ENCODE measurements at regions not wholly inside any gene's neighbourhood (a gene's known extent, or its start where the extent isn't known, plus 50 kb on each side); places are given as distances from the start of the nearest gene placed in this dataset.

DNA sequence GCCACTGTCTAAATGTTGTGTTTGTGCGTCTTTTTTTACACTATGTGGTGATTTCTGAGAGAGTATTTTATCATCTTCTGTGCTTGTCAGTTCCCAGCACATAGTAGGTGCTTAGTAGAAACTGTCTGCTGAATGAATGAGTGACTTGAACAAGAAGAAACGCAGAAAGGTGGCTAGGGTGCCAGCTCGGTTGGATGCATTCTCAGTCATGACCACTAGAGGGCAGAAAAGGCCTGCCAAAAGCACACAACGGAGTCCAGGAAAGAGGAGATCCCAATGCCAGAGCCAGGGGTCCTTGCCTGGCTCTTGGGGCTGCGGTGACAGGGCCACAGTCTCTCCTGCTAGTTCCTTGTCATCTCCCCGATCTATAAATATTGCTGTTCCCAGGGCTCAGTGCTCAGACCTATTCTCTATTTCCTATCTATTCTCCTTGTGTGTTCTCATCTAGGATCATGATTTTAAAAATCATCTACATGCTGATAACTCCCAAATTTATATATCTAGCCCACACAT lies 57.3 kb upstream of the CCL1 start:
- DNase-seq (ENCODE audit: low read depth, low spot score), result peak; percentile 32

DNA sequence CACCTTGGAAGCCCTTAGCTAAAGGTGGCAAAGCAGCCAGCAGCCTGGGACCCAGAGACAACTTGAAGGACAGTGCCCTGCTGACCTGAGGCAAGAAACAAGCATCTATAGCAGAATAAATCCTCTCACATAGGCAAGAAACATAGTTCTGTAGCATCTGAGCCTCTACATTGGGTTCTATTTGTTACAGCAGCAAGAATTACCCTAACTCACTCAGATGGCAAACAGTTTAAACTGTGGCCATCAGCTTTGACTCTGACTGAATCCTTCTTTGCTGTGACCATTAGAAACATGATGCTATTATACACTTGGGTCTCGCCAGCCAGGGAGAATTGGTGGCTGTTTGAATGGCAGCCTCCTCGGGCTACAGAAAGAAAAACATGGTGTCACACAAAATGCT lies 53.1 kb upstream of the CCL1 start:
- DNase-seq (ENCODE audit: low read depth, low spot score), result no peak

DNA sequence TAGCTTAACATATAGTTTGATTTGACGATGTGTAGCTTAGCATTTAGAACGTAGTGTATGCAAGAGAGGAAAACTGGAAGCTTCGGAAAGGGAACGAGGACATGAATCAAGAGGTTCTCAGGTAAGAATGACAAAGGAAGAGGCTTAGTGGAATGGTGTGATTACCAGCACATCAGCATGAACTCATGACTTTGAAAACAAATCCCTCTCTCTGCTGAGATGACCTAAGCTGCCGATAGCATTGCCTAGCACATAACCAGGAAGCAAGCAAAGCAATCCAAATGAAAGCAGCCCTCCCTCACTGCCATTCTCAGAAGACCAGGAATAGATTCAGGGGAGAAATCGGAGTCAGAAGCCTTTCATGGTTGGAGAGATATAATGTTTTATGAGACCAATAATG lies 51.3 kb upstream of the CCL1 start:
- no peak for DNase-seq (ENCODE audit: low read depth, low spot score)

DNA sequence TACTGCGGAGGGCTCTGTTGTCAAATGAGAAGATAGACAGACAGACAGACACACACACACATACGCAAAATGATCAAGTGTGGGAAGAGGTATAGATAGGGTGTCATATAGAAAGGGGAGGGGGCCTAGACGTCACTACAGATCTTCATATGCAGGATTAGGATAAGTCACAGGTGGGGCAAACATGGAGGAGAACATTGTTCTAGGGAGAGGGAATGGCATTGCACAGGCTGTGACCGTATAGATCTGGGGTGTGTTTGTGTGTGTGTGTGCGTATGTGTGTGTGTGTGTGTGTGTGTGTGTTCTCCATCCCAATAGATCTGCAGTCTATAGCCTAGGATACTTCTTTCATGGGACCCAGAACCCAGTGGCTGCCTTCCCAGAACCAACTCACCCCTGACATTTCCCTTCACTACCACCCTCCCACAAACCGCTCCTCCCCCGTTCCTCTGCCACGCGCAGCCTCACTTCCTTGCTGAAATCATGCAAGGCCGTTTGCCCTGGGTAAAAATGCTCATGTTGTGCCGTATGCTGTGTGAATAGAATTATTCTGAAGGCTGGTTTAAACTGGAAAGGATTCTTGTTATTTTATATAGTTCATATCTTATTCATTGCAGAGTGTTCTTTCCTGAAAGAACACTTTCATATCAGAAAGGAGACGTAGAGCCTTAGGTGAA lies 50.5 kb upstream of the CCL1 start:
- no peak for DNase-seq (ENCODE audit: low read depth, low spot score)

DNA sequence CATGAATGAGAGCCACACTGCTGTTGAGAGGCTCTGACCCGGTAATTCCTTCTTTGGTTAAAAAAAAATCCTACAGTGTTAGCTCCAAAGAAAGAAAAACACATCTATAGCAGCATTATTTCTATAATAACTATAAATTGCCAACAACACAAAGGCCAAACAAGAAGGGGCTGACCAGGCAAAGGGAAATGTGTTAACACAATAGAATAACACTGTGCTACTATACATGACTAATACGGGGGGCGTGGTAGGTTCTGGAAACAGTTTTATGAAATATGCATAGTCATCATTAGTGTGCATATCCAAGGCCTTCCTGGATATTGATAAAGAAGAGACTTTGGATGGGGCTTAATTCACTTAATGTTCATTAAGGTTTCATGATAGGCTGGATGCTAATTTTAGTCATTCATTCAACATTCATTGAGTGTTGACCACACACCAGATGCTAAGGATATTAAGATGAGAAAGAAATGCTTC lies 50.0 kb upstream of the CCL1 start:
- no peak for DNase-seq (ENCODE audit: low read depth, low spot score)

All from activated naive CD8-positive, alpha-beta T cell treated with anti-CD3 and anti-CD28 coated beads, Interleukin-2, amount 50 U/mL, for 16 hours (primary cell).